Gastroesophageal sphincter (tissue), 4 donors: ENCODE measurements at regions not wholly inside any gene's neighbourhood (a gene's known extent, or its start where the extent isn't known, plus 50 kb on each side); places are given as distances from the start of the nearest gene placed in this dataset.
"Not testable (repeated sequence)": the region's sequence is repeated elsewhere in the genome, so short reads cannot be mapped to it uniquely, and the experiment has no call there.

Experiments
- ATAC-seq: fragments of 150-250 bp; one replicate; pipeline ENCODE4 v1.9.1; 2016; ENCODE audit warnings: mild to moderate bottlenecking, moderate library complexity
- H3K27ac ChIP-seq, 4 donors: fragments of 200-600 bp; sonication (generic) in 3 of 4; 1 replicate in 3 of 4; 2 replicates in 1 of 4; pipeline ENCODE4 v1.5.1; 2016 to 2019
- H3K27me3 ChIP-seq: fragments of 200-600 bp; sonication (generic); one replicate; pipeline ENCODE4 v1.5.1; 2019
- H3K36me3 ChIP-seq, 2 donors: fragments of 200-600 bp; sonication (generic); one replicate each; pipeline ENCODE4 v1.5.1; 2019; ENCODE audit warnings: control low read depth in 1 of 2
- H3K4me1 ChIP-seq, 3 donors: fragments of 200-600 bp; sonication (generic); 1 replicate in 2 of 3; 2 replicates in 1 of 3; pipeline ENCODE4 v1.5.1; 2016 to 2019; ENCODE audit warnings: control low read depth in 2 of 3
- H3K4me3 ChIP-seq, 2 donors: fragments of 200-600 bp; sonication (generic); one replicate each; pipeline ENCODE4 v1.5.1; 2019; ENCODE audit warnings: mild to moderate bottlenecking in 1 of 2, moderate library complexity in 1 of 2
- H3K9me3 ChIP-seq, 3 donors: fragments of 200-600 bp; sonication (generic); one replicate each; pipeline ENCODE4 v1.5.1; 2017 to 2019; ENCODE audit warnings: control low read depth in 2 of 3
- CTCF ChIP-seq, 4 experiments: fragments of 200-600 bp in 2 of 4; fragments of 450-650 bp in 2 of 4; sonication (generic) in 1 of 4; IDR thresholded peaks; one replicate each; pipeline ENCODE4 v1.5.1; 2017 to 2019; ENCODE audit warnings: antibody characterized with exemption in 4 of 4, mild to moderate bottlenecking in 2 of 4, moderate library complexity in 2 of 4
- EP300 ChIP-seq: sonication (generic); formaldehyde crosslinking; IDR thresholded peaks from one replicate; pipeline ENCODE4 v1.6.1; 2017; ENCODE audit warnings: antibody characterized with exemption, mild to moderate bottlenecking
- POLR2A ChIP-seq, 2 donors: fragments of 450-650 bp; IDR thresholded peaks; one replicate each; pipeline ENCODE4 v1.6.1; 2017; ENCODE audit warnings: antibody characterized with exemption in 2 of 2, mild to moderate bottlenecking in 2 of 2, moderate library complexity in 1 of 2
- POLR2AphosphoS5 ChIP-seq: sonication (generic); formaldehyde crosslinking; IDR thresholded peaks from one replicate; pipeline ENCODE4 v1.6.1; 2017; ENCODE audit warnings: antibody characterized with exemption
- WGBS, 2 donors: methylation state at CpG; one replicate each; pipeline ENCODE4 v1.1.5; 2018; ENCODE audit warnings: low coverage in 1 of 2; 5-methylcytosine and 5-hydroxymethylcytosine counted together

DNA sequence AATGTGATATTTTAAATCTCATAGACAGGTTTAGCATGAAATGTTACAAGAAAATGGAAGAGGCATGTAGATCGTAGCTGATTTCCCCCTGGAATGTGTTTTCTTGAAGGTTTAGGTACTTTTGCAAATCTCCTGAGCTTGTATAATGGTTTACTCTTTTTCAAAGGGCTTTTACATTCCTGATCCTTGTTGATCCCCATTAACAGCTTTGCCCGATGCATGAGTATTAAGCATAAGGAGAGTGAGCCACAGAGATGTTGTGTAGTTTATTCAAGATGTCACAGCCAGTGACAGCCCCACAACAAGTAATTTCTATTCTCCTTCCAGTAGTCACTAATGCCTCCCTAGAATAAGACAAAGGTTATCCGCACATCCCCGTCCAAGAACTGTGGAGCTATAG is 103.7 kb downstream of the SKIDA1 start:
- TF ChIP-seq POLR2A (IDR thresholded peaks at IDR 0.05) (no peak), EP300 (no peak), CTCF (IDR thresholded peaks at IDR 0.05) (no peak), POLR2AphosphoS5 (no peak)
- ATAC-seq = no peak
- Histone ChIP-seq H3K27me3 (no peaks in the 10 kb centered on the region), H3K9me3 (peaks cover 0 to 2% (median 0%) of the 10 kb centered on the region in 3 donors), H3K4me3 (no peak overlapping the region), H3K27ac (no peak overlapping the region), H3K36me3 (no peaks in the 10 kb centered on the region), H3K4me1 (no peaks in the 10 kb centered on the region)
- 100% methylated on average over 1 to 4 of the region's 4 CpGs for WGBS, 2 donors

- H3K27me3 ChIP-seq = no peaks in the 10 kb centered on the region
- H3K36me3 ChIP-seq = no peaks in the 10 kb centered on the region
- no peaks in the 10 kb centered on the region for H3K4me1 ChIP-seq
- 37 to 100% methylated on average over 1 to 2 of the region's 2 CpGs for WGBS, 2 donors
- H3K9me3 ChIP-seq = no peaks in the 10 kb centered on the region
- TF ChIP-seq CTCF (IDR thresholded peaks at IDR 0.05) (no peak), EP300 (no peak), POLR2A (IDR thresholded peaks at IDR 0.05) (no peak), POLR2AphosphoS5 (no peak)
- no peak overlapping the region for H3K4me3 ChIP-seq
- ATAC-seq = no peak
- H3K27ac ChIP-seq = no peak overlapping the region
These were observed 104.5 kb downstream of the SKIDA1 start for GRCh38 chr10:21421016-21421415.

- H3K4me3 ChIP-seq, H3K4me1 ChIP-seq, ATAC-seq, H3K27ac ChIP-seq, H3K27me3 ChIP-seq, H3K9me3 ChIP-seq, H3K36me3 ChIP-seq: not testable (repeated sequence)
- WGBS, 2 donors = 98% methylated on average over 5 of the region's 5 CpGs; no CpG with 5 or more reads in 1 of the 2 donors
These were observed 106.4 kb downstream of the SKIDA1 start for GRCh38 chr10:21418981-21419576.

- ATAC-seq = no peak
- no peaks in the 10 kb centered on the region for H3K4me1 ChIP-seq
- no peaks in the 10 kb centered on the region for H3K36me3 ChIP-seq
- TF ChIP-seq CTCF (IDR thresholded peaks at IDR 0.05) = no peak
- no peak for TF ChIP-seq EP300
- TF ChIP-seq POLR2A (IDR thresholded peaks at IDR 0.05) = no peak
- no peak for TF ChIP-seq POLR2AphosphoS5
- H3K4me3 ChIP-seq = no peak overlapping the region
- no peaks in the 10 kb centered on the region for H3K9me3 ChIP-seq
- no peaks in the 10 kb centered on the region for H3K27me3 ChIP-seq
- 77 to 86% methylated on average over 4 to 6 of the region's 6 CpGs for WGBS, 2 donors
- no peak overlapping the region for H3K27ac ChIP-seq
These were observed 108.2 kb downstream of the SKIDA1 start for GRCh38 chr10:21417172-21417712.

DNA sequence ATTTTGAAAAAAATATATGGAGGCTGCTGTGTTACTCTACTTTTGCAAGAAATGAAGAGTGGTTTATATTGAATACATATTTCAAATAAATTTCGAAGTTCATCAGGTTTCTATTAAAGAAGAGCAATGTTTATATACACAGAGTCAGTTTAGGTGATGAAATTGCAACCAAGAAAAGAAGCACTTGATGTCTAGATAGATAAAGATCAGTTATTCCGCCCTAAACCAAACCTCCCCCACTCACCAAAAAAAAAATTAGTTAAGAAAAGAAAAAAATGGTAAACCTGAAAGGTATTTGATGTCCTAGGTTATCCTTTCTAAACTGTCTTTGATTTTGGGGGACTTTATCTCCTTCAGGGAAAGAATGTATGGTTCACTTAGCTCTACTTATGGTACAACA is 111.8 kb downstream of the SKIDA1 start:
- 73 to 92% methylated on average over 2 of the region's 2 CpGs for WGBS, 2 donors
- Histone ChIP-seq H3K27ac (no peak overlapping the region), H3K4me1 (no peaks in the 10 kb centered on the region), H3K27me3 (no peaks in the 10 kb centered on the region), H3K36me3 (no peaks in the 10 kb centered on the region), H3K9me3 (no peaks in the 10 kb centered on the region), H3K4me3 (no peak overlapping the region)
- TF ChIP-seq EP300 (no peak), POLR2AphosphoS5 (no peak), POLR2A (IDR thresholded peaks at IDR 0.05) (no peak), CTCF (IDR thresholded peaks at IDR 0.05) (no peak)
- no peak for ATAC-seq
